GM18507 (cell line): ENCODE measurements at regions not wholly inside any gene's neighbourhood (a gene's known extent, or its start where the extent isn't known, plus 50 kb on each side); places are given as distances from the start of the nearest gene placed in this dataset.
"Not testable (repeated sequence)": the region's sequence is repeated elsewhere in the genome, so short reads cannot be mapped to it uniquely, and the experiment has no call there.

ENCODE experiments used
- DNase-seq: peaks from one replicate; pipeline ENCODE4 v3.0.0; 2011; ENCODE audit warnings: low read depth; ENCODE audit not compliant: insufficient read length; ENCODE audit errors: extremely low spot score
- FAIRE-seq: peaks from 2 replicates; lab custom pipeline; 2011; peaks lifted over from hg19 to GRCh38; lab: Jason Lieb, UNC

DNA sequence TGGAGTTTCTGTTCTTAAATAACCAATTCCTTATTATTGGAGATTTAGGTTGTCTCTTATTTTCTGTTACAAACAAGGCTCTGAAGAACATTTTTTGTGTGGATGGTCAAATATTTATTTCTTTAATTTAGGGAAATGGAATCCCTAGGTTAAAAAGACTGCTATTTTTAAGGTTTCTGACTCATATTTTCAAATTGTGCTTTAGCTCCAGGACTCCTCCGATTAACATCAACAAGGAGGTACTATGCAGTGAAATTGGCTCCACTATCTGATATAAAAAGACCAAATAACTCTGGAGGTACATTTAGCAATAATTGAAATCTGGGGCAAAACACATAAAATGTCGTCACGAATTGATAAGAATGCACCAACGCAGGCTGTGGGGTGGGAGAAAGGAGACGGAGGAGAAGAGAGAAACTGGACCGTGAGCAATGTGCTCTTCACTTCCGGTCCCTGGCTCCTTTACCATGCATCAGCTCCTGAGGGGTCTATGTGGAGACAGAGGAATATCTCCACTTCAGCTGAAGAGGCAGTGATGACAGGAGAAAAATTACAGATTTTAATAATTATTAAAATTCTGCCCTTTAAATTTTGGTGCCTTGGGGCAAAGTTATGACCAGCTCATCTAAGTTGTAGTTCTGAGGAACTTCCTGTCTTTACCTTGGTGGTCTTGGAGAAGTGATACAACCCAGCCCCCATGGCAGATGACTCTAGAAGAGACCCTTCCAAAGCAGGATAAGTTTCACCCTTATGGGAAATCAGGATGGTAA lies 90.2 kb upstream of the BTG1 start:
- DNase-seq (no peak), FAIRE-seq (no peak)

DNA sequence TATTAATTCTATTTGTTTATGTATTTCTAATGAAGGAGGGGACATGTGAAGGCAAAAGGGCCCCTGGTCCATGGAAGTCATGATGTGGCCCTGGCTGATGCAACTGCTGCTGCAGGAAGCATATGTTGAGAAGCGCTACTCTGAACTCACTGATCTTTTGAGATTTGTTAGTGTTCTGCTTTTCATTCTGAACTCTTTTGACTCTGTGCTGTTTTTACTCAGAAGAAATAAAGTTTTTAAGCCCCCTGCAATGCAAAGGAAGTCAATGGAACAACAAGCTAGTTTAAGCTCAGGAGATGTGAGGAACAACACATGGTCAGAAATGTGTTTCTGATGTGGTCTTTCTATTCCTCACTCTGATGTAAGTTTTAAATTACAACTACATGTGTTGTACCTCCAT lies 88.9 kb upstream of the BTG1 start:
- FAIRE-seq (no peak), DNase-seq (no peak)

DNA sequence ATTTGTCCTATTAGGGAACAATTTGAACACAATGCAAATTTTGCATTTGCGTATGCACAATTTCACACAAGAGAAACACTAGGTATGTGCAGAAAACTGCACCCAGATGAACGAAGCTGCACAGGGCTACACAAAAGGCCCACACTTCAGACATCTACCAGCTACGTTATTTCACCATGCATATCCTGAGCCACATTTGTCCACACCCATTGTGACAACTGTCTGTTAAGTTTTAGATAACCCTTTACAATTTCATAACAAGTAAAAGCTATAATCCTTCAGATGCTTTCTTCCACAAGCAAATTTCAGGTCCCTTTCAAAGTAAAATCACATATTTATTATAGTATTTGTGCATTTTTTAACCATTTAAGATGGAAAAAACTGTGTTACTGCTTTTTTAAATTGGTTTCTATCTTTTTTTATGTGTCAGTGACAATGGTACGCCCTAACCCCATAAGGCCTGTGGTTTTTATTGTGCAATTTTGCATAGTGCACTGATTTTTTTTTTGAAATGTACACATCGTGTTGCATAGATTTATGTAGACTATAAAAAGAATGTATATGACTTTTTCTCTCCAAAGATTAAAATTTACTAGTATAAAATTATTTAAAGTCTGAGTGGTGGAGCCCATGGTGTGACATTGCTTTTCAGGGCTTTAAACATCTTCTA lies 87.8 kb upstream of the BTG1 start:
- DNase-seq (no peak), FAIRE-seq (no peak)

DNA sequence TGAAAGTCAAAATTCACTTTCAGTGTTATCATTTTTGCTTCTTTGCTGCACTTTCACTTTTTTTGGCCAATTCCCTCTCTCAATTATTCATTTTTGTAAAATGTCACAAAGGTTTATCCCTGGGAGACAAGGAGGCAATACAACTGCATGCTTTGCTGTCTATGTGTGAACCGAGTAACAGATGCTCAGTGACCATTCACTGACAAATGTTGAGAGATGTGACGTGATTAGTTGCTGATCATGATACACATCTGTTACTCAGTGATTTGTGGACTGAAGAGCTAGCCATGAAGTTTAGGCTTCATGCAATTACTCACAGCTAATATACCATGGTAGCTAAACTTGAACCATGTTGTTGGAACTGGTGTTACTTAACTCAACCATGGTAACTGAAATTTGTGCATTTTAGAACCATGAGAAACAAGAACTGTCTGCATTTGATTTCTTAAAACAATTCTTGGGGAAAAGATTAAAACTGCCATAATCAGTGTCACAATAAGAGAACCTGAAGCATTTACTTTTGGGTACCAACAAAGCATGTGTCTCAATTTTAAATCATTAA lies 86.8 kb upstream of the BTG1 start:
- FAIRE-seq, DNase-seq: not testable (repeated sequence)

DNA sequence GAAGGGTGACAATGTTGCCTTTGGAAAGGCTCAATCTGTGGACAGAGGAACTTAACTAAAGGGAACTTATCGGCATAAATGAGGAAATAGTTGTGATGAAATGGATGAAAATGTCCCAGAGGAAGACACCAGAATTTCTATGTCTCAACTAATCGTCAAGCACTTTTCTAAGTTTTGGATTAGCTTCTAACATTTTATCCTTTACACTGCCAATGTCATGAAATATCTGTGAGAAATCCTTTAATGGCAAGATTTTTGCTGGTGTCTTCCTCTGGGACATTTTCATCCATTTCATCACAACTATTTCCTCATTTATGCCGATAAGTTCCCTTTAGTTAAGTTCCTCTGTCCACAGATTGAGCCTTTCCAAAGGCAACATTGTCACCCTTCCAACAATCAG lies 86.3 kb upstream of the BTG1 start:
- peak; percentile 70 for FAIRE-seq
- not testable (repeated sequence) for DNase-seq

DNA sequence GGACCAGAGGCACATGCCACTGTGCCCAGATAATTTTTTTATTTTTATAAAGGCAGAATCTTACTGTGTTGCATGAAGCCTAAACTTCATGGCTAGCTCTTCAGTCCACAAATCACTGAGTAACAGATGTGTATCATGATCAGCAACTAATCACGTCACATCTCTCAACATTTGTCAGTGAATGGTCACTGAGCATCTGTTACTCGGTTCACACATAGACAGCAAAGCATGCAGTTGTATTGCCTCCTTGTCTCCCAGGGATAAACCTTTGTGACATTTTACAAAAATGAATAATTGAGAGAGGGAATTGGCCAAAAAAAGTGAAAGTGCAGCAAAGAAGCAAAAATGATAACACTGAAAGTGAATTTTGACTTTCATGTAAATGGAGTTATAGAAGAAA lies 85.9 kb upstream of the BTG1 start:
- not testable (repeated sequence) for DNase-seq
- FAIRE-seq: peak; percentile 69

DNA sequence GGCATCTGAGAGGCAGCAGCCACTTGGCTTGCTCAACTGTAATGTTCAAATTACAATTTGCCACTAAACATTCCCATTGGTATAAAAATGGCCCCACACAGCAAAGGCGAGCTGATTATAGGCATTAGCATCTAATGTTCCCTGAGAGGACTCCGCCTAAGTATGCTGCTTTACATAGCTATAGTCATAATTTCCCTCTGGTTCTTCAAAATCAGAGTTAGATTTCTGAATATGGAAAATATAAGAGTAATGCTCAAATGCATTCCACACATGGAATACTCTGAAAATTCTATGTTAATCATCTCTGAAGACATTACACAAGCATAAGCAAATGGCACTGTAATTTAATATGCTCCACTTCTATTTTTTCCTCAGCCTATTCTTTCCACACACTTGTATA lies 83.7 kb upstream of the BTG1 start:
- FAIRE-seq (no peak), DNase-seq (no peak)

DNA sequence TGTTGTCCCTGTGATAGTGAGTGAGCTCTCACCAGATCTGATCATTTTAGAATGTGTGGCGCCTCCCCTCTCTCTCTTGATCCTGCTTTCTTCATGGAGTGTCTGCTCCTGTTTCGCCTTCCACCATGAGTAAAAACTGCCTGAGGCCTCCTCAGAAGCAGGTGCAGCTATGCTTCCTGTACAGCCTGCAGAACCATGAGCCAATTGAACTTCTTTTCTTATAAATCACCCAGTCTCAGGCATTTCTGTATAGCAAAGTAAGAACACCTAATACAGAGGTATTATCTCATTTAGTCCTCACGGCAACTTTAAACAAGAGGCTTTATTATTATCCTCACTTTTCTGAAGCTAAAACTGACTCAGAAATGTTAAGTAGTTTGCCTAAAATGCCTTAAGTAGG lies 81.3 kb upstream of the BTG1 start:
- FAIRE-seq: no peak
- no peak for DNase-seq

DNA sequence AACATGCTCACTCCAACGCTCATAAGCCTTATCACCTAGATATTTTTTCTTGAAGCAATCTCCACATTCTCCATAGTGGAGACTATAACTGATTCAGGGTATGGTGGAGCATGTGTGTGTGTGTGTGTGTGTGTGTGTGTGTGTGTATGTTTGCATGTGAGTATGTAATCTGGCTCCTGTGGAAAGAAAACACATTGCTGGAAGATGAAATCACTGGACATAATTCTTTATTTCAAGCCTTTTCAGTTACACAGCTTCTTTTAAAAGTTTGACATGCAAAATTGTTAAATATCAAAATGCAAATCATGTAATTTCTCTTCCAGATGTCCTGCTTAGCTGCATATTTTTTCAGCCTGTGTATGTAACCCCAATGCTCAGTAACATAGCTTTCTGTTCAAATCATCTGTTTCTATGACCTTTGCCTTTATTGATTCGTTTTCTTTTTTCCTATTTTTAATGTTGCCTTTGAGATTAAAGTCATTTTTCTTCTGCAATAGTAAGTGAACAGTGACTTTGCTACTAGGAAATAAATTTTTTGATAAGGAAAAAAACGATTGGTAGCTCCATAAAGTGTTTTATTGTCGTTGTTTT lies 80.5 kb upstream of the BTG1 start:
- DNase-seq (no peak), FAIRE-seq (no peak)

DNA sequence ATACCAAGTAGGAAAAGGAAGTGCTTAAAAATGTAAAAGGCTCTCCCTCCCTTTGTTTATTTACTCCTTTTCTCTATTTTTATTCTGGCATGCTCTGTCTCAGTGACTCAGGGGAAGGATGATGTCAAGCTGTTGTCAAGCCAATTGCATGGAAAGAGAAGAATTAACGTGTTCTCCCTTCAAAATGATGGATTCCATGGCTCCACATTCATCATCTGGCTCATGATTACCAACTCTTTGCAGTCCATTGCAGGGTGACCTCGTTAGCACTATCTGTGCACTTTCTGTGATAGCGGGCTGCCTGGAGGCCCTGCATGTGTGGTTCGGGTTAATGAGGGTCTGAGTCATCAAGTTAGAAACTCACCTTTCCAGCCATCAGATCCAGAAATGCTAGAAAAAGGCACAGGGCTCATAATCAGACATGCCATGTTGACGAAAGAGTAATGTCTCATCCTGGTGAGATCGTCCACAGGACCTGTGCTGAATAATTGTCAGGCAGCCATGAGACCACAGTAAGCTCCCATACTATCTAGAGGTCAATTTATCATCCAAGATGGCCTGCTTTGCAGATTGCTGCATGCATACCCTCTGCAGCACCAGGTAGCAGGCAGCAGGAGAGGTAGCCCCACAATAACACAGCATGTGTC lies 79.2 kb upstream of the BTG1 start:
- FAIRE-seq (no peak), DNase-seq (no peak)

DNA sequence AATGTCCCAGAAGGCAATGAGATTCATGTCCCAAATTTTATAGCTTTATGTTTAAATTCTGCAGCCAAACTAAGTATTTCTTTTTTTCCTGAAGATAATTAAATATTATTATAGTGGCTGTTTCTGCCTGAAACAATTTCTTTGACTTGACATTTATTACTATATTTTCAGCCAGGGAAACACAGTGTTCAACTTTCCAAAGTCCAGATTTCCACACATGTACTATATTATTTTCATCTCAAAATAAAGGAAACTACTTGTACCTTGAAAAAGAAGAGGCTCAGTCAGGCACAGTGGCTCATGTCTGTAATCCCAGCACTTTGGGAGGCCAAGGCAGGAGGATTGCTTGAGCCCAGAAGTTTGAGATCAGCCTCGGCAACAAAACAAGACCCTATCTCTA lies 77.8 kb upstream of the BTG1 start:
- no peak for DNase-seq
- no peak for FAIRE-seq

DNA sequence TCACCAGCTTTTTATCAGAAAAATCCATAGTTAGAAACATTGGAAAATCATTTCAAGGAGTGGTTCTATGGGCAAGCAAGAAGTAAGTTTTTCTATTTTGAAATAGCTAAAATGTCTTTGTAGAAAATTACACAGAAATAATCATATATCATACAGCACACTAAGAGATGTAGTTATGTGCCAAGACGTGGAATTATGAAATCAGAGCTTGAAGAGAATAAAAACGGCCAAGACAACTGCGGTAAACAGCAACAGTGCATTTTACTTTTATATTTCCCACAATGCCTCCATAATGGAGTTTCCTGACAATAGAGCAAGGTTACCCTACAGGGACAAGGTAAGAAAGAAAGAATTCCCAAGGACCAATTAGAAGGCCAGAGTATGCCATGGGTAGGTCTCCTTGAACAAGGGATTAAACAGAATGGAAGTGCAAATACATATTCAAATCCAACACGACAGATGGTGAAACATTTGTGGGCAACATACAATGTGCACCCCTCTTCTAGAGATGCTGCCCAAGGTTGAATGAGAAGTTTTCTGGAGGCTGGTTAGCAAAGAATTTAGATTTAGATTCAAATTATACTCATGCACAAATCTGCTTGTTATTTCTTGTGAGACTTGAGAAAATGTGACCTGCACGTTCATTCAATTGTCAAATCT lies 76.1 kb upstream of the BTG1 start:
- no peak for FAIRE-seq
- no peak for DNase-seq

DNA sequence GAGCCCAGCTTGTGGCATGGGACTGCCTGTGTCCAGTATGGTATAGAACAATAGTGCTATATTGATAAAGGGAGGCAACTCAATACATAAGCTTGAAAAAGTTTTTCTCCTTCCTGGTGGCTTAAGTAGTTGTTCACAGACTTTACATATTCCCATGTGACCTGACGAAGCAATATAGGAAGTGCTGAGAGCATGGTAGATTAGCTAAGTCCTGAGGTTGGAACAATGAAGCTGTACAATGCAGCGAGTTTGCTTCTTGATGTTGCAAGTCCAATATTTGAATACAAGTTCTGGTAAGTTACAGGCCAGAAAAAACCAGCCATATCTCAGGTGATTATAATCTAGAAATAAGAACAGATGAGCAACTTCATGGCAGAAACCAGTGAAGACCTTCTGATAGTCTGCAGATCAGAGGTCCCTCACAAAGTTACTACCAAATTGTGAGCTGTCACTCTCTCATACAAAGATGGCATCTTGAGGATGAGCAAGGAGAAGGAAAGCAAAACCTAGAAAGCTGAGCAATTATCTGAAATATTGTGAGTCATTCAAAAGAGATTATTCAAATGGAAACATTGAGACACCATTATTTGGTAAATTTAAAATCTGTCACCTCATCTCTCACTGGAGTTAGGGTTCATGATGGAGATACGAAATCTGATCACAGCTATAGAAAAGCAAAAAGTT lies 72.9 kb upstream of the BTG1 start:
- peak; percentile 39 for FAIRE-seq
- no peak for DNase-seq

DNA sequence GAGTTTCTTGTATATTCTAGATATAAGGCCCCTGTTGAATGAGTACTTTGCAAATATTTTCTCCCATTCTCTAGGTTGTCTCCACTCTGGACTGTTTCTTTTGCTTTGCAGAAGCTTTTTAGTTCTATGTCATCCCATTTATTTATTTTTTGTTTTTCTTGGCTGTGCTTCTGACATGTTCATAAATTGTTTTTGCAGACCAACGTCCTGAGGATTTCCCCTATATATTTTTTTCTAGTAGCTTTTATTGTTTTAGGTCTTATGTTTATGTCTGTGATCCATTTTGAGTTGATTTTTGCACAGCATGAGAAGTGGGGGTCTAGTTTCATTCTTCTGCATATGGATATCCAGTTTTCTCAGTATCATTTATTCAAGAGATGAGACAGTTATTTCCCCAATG lies 70.4 kb upstream of the BTG1 start:
- FAIRE-seq: no peak
- DNase-seq: no peak

DNA sequence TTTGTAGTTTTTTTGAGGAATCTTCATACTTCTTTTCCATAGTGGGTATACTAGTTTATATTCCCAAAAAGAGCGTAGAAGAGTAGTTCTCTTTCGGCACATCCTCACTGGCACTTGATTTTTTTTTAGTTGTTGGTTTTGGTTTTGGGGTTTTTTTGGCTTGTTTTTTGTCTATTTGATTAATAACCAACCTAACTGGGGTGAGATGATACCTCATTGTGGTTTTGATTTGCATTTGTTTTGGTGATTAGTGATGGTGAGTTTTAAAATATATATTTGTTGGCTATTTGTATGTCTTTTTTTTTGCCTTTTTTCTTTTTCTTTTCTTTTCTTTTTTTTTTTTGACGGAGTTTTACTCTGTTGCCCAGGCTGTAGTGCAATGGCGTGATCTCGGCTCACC lies 69.7 kb upstream of the BTG1 start:
- DNase-seq (no peak), FAIRE-seq (no peak)

DNA sequence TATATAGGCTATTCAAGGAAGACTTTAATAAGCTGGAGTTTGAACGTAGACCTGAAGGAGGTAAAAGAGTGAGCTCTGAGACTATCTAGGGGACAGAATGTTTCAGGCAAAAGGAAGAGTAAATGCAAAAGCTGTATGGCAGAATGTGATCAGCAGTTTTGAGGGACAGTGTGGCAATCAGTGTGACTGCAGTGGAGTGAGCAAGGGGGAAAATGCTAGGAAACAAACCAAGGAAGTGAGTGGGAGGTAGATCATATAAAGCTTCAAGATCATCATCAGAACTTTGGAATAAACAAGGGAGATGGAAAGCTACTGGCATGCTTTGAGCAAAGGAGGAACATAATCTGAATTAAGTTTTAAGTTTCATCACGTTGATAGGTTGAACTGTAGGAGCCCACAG lies 67.5 kb upstream of the BTG1 start:
- no peak for FAIRE-seq
- DNase-seq: no peak

DNA sequence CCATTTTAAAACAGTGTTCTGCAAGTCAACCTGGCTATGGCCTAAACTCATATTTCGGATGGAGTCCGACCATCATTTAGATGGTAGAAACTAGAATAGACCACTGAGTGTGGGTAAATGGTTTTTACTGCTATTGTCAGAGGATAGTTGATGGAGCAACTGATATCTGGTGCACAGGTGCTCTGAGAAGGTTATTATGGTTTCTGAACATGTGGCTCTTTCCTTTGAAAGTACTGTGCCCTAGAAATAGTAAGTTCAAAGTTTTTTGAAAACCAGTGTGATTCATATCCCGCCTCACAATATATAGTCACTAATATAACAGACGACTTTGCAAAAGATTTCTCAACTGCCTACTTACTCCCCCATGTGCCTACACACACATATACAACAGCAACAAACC lies 64.4 kb upstream of the BTG1 start:
- FAIRE-seq (no peak), DNase-seq (no peak)

DNA sequence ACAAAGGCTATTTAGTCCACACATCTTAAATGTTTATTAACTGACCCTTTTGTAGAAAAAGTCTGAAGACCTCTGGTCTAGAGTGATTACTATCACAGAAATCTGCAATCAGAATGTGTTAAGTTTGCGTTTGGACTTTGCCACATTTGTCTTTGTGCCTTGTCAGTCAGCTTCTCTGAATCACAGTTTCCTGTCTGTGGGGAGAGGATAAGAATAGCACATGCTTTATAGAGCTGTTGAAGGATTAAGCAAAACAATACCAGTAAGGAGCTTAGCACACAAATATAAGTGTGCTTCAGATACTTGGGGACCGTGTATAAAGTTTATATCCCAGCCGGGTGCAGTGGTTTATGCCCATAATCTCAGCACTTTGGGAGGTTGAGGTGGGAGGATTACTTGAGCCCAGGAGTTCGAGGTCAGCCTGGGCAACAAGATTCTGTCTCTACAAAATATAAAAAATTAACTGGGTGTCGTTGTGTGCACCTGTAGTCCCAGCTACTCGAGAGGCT lies 63.0 kb upstream of the BTG1 start:
- FAIRE-seq: peak; percentile 78
- DNase-seq: no peak

DNA sequence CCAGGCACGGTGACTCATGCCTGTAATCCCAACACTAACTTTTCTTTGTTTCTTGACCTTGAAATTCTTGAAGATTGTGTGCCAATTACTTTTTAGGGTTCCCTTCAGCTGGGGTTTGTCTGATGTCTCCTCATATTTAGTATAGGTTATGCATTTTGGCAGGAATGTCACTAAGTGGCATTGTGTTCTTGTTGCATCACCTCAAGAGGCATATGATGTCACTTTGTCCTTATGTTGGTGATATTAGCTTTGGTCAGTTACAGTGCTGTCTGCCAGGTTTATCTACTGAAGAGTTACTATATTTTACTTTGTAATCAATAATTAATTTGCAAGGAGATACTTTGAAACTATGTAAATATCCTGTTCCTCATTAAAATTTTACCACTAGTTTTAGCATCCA lies 61.0 kb upstream of the BTG1 start:
- FAIRE-seq (no peak), DNase-seq (no peak)
